ENCODE measurements at regions not wholly inside any gene's neighbourhood (a gene's known extent, or its start where the extent isn't known, plus 50 kb on each side); places are given as distances from the start of the nearest gene placed in this dataset.

- H4K20me1 ChIP-seq (ENCODE audit: control insufficient read depth, extremely low read depth, insufficient read depth, low read length), result no peaks in the 10 kb centered on the region
- no peak overlapping the region for H3K9ac ChIP-seq (ENCODE audit: control insufficient read depth, extremely low read depth, insufficient read depth, low read length)
- no peak overlapping the region for H3K4me2 ChIP-seq (ENCODE audit: control insufficient read depth, extremely low read depth, insufficient read depth, low read depth, low read length)
- H3K27me3 ChIP-seq (ENCODE audit: control insufficient read depth, extremely low read depth, insufficient read depth, low read length), result no peaks in the 10 kb centered on the region
- no peaks in the 10 kb centered on the region for H3K9me1 ChIP-seq (ENCODE audit: control insufficient read depth, extremely low read depth, insufficient read depth, low read length)
- peaks cover 14% of the 10 kb centered on the region for H3K4me1 ChIP-seq (ENCODE audit: control insufficient read depth, extremely low read depth, insufficient read depth, low read length)
- H3K4me3 ChIP-seq (ENCODE audit: control insufficient read depth in 2 of 3, extremely low read depth in 1 of 3, insufficient read depth in 2 of 3, low read depth in 1 of 3, low read length in 3 of 3), result no peak overlapping the region
- H3K79me2 ChIP-seq (ENCODE audit: control insufficient read depth, insufficient read depth, low read length), result no peaks in the 10 kb centered on the region
- no peak overlapping the region for H2AFZ ChIP-seq (ENCODE audit: control insufficient read depth, low read length)
- DNase-seq (ENCODE audit: low read depth, low spot score), result no peak
- H3K27ac ChIP-seq (ENCODE audit: control insufficient read depth, insufficient read depth, low read length), result no peak overlapping the region
- no peaks in the 10 kb centered on the region for H3K9me3 ChIP-seq (ENCODE audit: control insufficient read depth, low read depth, low read length)
- no peaks in the 10 kb centered on the region for H3K36me3 ChIP-seq (ENCODE audit: control insufficient read depth in 2 of 2, extremely low read depth in 1 of 2, insufficient read depth in 2 of 2, low read length in 2 of 2)
- no peak for FAIRE-seq
- no peak for TF ChIP-seq EZH2 (IDR thresholded peaks at IDR 0.05; ENCODE audit: low read length)
- no peak for TF ChIP-seq CTCF (optimal IDR thresholded peaks at IDR 0.05 in 1 of 3, IDR thresholded peaks at IDR 0.05 in 1 of 3, conservative IDR thresholded peaks at IDR 0.05 in 1 of 3; ENCODE audit: extremely low read depth in 1 of 3, insufficient read depth in 2 of 3, low read length in 3 of 3)
- dilution Hi-C loops (cut with MboI; ENCODE audit: extremely low pct_ligation_motif_present, low sequenced_read_pairs), result no loop called here
These were observed 97.5 kb upstream of the PABPC3 start for GRCh38 chr13:24998433-24998832.

GRCh38 chr13:25001476-25002206 lies 94.3 kb upstream of the PABPC3 start:
- Histone ChIP-seq H3K9me1 (ENCODE audit: control insufficient read depth, extremely low read depth, insufficient read depth, low read length) (no peaks in the 10 kb centered on the region), H2AFZ (ENCODE audit: control insufficient read depth, low read length) (peak overlapping the region; percentile 59), H4K20me1 (ENCODE audit: control insufficient read depth, extremely low read depth, insufficient read depth, low read length) (no peaks in the 10 kb centered on the region), H3K36me3 (ENCODE audit: control insufficient read depth in 2 of 2, extremely low read depth in 1 of 2, insufficient read depth in 2 of 2, low read length in 2 of 2) (no peaks in the 10 kb centered on the region), H3K4me3 (ENCODE audit: control insufficient read depth in 2 of 3, extremely low read depth in 1 of 3, insufficient read depth in 2 of 3, low read depth in 1 of 3, low read length in 3 of 3) (no peak overlapping the region), H3K27me3 (ENCODE audit: control insufficient read depth, extremely low read depth, insufficient read depth, low read length) (no peaks in the 10 kb centered on the region), H3K4me1 (ENCODE audit: control insufficient read depth, extremely low read depth, insufficient read depth, low read length) (peaks cover 14% of the 10 kb centered on the region), H3K4me2 (ENCODE audit: control insufficient read depth, extremely low read depth, insufficient read depth, low read depth, low read length) (peak overlapping the region; percentile 66), H3K79me2 (ENCODE audit: control insufficient read depth, insufficient read depth, low read length) (no peaks in the 10 kb centered on the region), H3K9me3 (ENCODE audit: control insufficient read depth, low read depth, low read length) (no peaks in the 10 kb centered on the region), H3K27ac (ENCODE audit: control insufficient read depth, insufficient read depth, low read length) (no peak overlapping the region), H3K9ac (ENCODE audit: control insufficient read depth, extremely low read depth, insufficient read depth, low read length) (no peak overlapping the region)
- DNase-seq (ENCODE audit: low read depth, low spot score), result no peak
- dilution Hi-C loops (cut with MboI; ENCODE audit: extremely low pct_ligation_motif_present, low sequenced_read_pairs), result no loop called here
- TF ChIP-seq CTCF (optimal IDR thresholded peaks at IDR 0.05 in 1 of 3, IDR thresholded peaks at IDR 0.05 in 1 of 3, conservative IDR thresholded peaks at IDR 0.05 in 1 of 3; ENCODE audit: extremely low read depth in 1 of 3, insufficient read depth in 2 of 3, low read length in 3 of 3) (no peak), EZH2 (IDR thresholded peaks at IDR 0.05; ENCODE audit: low read length) (no peak)
- no peak for FAIRE-seq
